ENCODE measurements at regions not wholly inside any gene's neighbourhood (a gene's known extent, or its start where the extent isn't known, plus 50 kb on each side); places are given as distances from the start of the nearest gene placed in this dataset.

GRCh38 chr3:75982151-75982550 is 196.8 kb upstream of the ZNF717 start (continued):
- TF ChIP-seq CUX1 (CRISPR knock-in tag; IDR thresholded peaks at IDR 0.05): no peak
- no peak for TF ChIP-seq PRDM10 (IDR thresholded peaks at IDR 0.05; ENCODE audit: partially characterized antibody)
- no peak for TF ChIP-seq GABPB2 (CRISPR knock-in tag; conservative IDR thresholded peaks at IDR 0.05)
- no peak for TF ChIP-seq GTF2E2 (tag; IDR thresholded peaks at IDR 0.05)
- no peak for TF ChIP-seq HDAC3 (IDR thresholded peaks at IDR 0.05; ENCODE audit: borderline replicate concordance, partially characterized antibody)
- TF ChIP-seq SAFB (IDR thresholded peaks at IDR 0.05; ENCODE audit: borderline replicate concordance, low read depth, low read length): no peak

Measured in K562 (cell line).